GM12864 (cell line): ENCODE measurements at regions not wholly inside any gene's neighbourhood (a gene's known extent, or its start where the extent isn't known, plus 50 kb on each side); places are given as distances from the start of the nearest gene placed in this dataset.
"Not testable (repeated sequence)": the region's sequence is repeated elsewhere in the genome, so short reads cannot be mapped to it uniquely, and the experiment has no call there.

Source experiments
- DNase-seq: peaks from one replicate; pipeline ENCODE4 v3.0.0-alpha.2; 2011; ENCODE audit warnings: low read depth
- H3K4me3 ChIP-seq: 2 replicates; pipeline ENCODE4 v1.5.1; 2011; ENCODE audit warnings: mild to moderate bottlenecking, low read depth, low read length, control low read depth
- CTCF ChIP-seq: IDR thresholded peaks from 2 replicates; pipeline ENCODE4 v1.5.1; 2011; ENCODE audit warnings: low read depth, mild to moderate bottlenecking, moderate library complexity, low read length, control low read depth, inconsistent platforms; ENCODE audit errors: missing control alignments

GRCh38 chr2:40700231-40700954 is 248.5 kb upstream of the SLC8A1 start:
- no peak for TF ChIP-seq CTCF
- no peak for DNase-seq
- H3K4me3 ChIP-seq = no peak overlapping the region

- H3K4me3 ChIP-seq, DNase-seq: not testable (repeated sequence)
These were observed 260.5 kb upstream of the SLC8A1 start for GRCh38 chr2:40712197-40712894.

GRCh38 chr2:40716879-40717278 is 265.0 kb upstream of the SLC8A1 start:
- H3K4me3 ChIP-seq = no peak overlapping the region
- TF ChIP-seq CTCF = no peak
- DNase-seq = no peak

- no peak overlapping the region for H3K4me3 ChIP-seq
- TF ChIP-seq CTCF = no peak
- DNase-seq = no peak
These were observed 267.5 kb upstream of the SLC8A1 start for GRCh38 chr2:40719414-40719813.

- no peak for DNase-seq
These were observed 269.7 kb upstream of the SLC8A1 start for GRCh38 chr2:40721595-40721994.

GRCh38 chr2:40723194-40723593 is 271.3 kb upstream of the SLC8A1 start:
- DNase-seq = no peak
- no peak for TF ChIP-seq CTCF
- H3K4me3 ChIP-seq = no peak overlapping the region

More at GRCh38 chr2:40721595-40721994, 269.7 kb upstream of the SLC8A1 start:
- no peak overlapping the region for H3K4me3 ChIP-seq
- TF ChIP-seq CTCF = no peak

GRCh38 chr2:40725040-40725439 is 273.1 kb upstream of the SLC8A1 start:
- no peak for DNase-seq
- no peak overlapping the region for H3K4me3 ChIP-seq
- no peak for TF ChIP-seq CTCF
